ENCODE measurements at regions not wholly inside any gene's neighbourhood (a gene's known extent, or its start where the extent isn't known, plus 50 kb on each side); places are given as distances from the start of the nearest gene placed in this dataset.
A peak's percentile ranks its signal among the peaks of the same experiment; 100 is the strongest.
"Not testable (repeated sequence)": the region's sequence is repeated elsewhere in the genome, so short reads cannot be mapped to it uniquely, and the experiment has no call there.

GRCh38 chr7:27032839-27033238, 63.0 kb downstream of the HOXA1 start:
- DNase-seq = no peak

GRCh38 chr7:27031289-27032172, 64.3 kb downstream of the HOXA1 start:
- no peak for DNase-seq

- no peak for DNase-seq
Observed at GRCh38 chr7:27030393-27031050, 65.3 kb downstream of the HOXA1 start.

GRCh38 chr7:27025270-27025669, 70.5 kb downstream of the HOXA1 start:
- DNase-seq = no peak

GRCh38 chr7:27010068-27010467, 85.7 kb downstream of the HOXA1 start:
- DNase-seq = no peak

- DNase-seq = no peak
Observed at GRCh38 chr7:27000496-27000895, 95.3 kb downstream of the HOXA1 start.

- not testable (repeated sequence) for DNase-seq
Observed at GRCh38 chr7:26998284-26998683, 97.5 kb downstream of the HOXA1 start.

GRCh38 chr7:26995666-26996065, 100.1 kb downstream of the HOXA1 start:
- DNase-seq = peak; percentile 35

- DNase-seq = peak; percentile 17
Observed at GRCh38 chr7:26993816-26994810, 101.7 kb downstream of the HOXA1 start.

- DNase-seq = no peak
Observed at GRCh38 chr7:26992670-26993069, 103.1 kb downstream of the HOXA1 start.

GRCh38 chr7:26991796-26992195, 104.0 kb downstream of the HOXA1 start:
- no peak for DNase-seq

GRCh38 chr7:26989897-26990670, 105.7 kb downstream of the HOXA1 start:
- DNase-seq = no peak

GRCh38 chr7:26988836-26989374, 106.9 kb downstream of the HOXA1 start:
- DNase-seq = no peak

GRCh38 chr7:26987338-26987737, 108.5 kb downstream of the HOXA1 start:
- DNase-seq = no peak

GRCh38 chr7:26978146-26978545, 113.8 kb upstream of the SKAP2 start:
- no peak for DNase-seq

- DNase-seq = no peak
Observed at GRCh38 chr7:26976840-26977239, 112.5 kb upstream of the SKAP2 start.

- DNase-seq = not testable (repeated sequence)
Observed at GRCh38 chr7:26971924-26972323, 107.5 kb upstream of the SKAP2 start.

GRCh38 chr7:26965724-26966123, 101.3 kb upstream of the SKAP2 start:
- no peak for DNase-seq

- no peak for DNase-seq
Observed at GRCh38 chr7:26964156-26964808, 99.9 kb upstream of the SKAP2 start.

GRCh38 chr7:26959290-26959689, 94.9 kb upstream of the SKAP2 start:
- DNase-seq = no peak

GRCh38 chr7:26958834-26959233, 94.4 kb upstream of the SKAP2 start:
- DNase-seq = no peak
